KG1 (cell line): ENCODE measurements at regions not wholly inside any gene's neighbourhood (a gene's known extent, or its start where the extent isn't known, plus 50 kb on each side); places are given as distances from the start of the nearest gene placed in this dataset.
"Not testable (repeated sequence)": the region's sequence is repeated elsewhere in the genome, so short reads cannot be mapped to it uniquely, and the experiment has no call there.

Experiments used
- DNase-seq: peaks from one replicate; lab custom pipeline; 2025; lab: John Stamatoyannopoulos, UW

DNA sequence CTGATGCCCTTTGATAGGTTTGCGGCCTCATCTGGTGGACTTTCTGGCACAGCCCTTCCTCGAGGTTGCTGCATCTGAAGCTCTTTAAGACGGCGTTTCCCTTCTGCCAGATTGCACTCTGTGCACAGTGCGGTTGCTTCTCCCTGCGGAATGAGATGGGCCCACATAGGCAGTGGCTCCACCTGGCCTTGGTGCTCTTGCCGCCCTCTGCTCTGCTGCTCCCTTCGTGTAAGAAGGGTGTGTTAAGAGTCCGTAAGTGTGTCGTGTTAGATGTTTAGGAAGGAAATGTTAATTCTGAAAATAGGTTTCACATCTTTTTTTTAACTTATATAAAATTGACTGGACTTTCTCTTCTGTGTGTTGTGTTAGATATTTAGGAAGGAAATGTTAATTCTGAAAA is 240.3 kb downstream of the RTP5 start:
- not testable (repeated sequence) for DNase-seq

DNA sequence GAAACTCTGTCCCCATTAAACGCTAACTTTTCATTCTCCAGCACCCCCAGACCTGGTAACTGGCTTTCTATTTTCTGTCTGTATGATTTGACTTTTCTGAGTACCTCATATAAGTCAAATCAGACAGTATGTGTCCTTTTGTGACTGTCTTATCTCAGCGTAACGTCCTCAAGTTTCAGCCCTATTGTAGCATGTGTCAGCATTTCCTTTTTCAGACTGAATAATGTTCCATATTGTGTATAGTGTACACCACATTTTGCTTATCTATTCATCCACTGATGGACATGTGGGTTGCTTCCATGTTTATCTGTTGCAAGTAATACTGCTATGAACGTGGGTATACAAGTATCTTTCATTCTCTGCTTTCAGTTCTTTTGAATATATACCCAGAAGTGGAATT is 242.4 kb downstream of the RTP5 start:
- not testable (repeated sequence) for DNase-seq

DNA sequence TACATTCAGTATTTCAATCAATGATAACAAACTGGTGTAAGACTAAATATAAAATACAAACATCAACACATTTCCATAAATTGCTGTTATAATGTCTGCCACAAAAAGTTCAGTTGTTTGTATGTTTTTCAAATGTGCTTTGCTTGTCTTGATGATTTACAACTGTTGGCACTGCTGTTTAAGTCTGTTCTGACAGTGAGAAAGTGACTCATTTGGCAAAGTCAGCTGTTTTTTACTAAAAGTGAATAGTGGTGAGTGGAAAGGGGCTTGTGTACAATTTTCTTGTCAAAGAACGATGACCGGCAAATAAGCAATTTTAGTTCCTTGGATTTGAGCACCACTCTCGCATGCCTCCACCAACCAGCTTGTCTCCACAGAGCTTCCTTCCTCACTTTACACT is 244.0 kb downstream of the RTP5 start:
- not testable (repeated sequence) for DNase-seq

DNA sequence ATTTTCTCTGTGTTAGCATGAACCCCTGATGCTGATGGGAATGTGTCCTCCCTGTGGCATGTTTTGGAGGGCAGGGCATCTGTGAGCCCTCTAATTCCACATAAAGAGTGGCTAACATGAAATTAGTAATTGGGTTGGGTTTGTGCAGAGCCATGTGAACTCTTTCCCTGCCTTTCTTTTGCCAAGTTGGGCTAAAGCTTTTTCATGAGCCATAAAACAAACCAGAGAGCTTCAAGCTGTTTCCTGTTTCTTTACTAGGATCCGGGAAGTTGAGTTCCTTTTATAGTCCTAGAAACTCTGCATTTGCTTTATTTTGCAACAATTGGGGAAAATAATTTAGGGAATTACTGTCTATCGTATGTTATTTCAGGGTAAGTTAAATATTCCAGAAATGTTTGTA is 247.1 kb downstream of the RTP5 start:
- not testable (repeated sequence) for DNase-seq

DNA sequence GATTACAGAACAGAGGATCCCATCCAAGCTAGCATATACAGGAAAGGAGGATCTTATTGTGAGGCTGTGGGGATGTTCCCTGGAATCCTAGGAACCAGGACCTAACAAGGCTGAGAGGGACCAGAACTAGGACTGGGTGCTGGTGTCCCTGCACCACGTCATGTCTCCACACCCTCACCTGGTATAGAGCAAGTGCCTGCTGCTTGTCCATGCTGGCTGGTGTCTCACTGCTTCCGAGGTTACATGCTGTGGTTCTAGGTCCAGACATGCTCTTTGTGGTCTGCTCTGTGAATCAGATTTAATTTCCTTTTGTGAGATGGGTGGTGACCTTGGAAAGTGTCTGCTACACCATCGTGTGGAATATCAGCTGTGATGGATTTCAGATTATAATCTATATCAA is 247.8 kb downstream of the RTP5 start:
- DNase-seq = not testable (repeated sequence)

DNA sequence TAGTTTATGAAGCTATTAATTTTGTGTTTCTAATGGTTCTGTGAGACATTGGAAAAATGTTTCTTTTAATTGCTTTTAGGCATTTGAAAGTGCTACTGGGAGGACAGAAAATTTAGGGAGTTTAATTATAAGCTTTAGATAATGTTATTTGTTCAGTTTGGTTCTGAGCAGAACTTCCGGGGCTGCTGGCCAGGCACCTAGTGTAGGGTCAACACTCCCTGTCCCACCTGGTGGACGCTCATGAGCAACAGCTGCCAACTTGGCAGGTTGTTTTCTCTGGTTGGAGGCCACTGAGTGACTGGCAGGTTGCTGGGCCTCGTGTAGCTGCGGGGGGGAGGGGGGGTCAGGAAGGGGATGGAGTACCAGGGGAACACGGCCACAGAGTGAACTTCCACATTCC is 250.2 kb downstream of the RTP5 start:
- not testable (repeated sequence) for DNase-seq

DNA sequence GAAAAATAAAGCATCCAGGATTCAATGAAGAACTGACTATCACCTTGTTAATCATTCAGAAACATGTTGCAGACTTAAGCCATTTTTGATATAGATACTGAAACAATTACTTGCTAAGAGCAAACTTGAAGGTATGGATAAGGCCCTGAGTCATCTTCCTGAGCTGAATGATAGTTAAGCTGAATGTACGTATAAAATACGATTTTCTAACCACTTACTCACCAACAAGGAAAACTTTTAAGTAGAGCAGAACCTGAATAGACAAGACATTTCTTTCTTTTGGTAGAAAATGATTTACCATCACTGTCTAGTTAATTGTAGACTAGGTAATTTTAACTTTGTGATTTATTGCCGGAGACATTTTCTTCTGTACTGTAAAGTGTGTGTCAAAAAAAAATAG is 261.2 kb downstream of the RTP5 start:
- DNase-seq = not testable (repeated sequence)

DNA sequence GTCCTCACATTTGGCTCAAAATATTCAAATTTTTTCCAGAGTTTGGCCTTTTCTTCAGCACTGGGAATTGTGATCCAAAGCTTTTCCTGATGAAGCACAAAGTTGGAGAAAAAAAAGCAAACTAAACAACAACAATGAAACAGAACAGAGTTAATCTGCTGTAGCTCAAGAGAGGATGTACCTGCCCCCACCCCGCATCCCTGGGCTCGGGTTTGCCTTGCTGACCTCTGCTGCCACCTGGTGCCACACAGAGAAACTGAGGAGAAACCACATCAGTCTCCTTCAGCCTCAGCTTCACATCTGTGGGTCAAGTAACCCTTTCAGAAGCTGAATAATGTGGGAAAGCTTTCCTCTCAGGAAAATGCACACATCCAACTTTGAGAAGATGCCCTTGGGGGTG is 290.4 kb downstream of the RTP5 start:
- DNase-seq = not testable (repeated sequence)

DNA sequence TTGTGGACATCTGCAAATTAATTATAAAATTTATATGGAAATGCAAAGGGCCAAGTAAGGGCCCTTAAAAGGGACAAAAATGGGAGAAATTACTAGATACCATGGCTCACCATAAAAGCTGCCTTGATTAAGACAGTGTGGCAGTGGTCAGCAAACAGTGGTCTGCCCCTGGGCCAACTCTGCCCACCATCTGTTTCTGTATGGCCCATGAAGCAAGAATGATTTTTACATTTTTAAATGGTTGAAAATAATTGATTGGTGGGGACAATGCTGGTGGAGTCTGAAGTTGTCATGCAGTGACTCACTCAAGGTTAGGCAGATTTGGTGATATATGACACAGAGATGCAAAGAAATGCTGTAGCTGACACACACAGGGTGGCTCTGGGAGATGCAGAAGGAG is 295.6 kb downstream of the RTP5 start:
- DNase-seq = not testable (repeated sequence)

DNA sequence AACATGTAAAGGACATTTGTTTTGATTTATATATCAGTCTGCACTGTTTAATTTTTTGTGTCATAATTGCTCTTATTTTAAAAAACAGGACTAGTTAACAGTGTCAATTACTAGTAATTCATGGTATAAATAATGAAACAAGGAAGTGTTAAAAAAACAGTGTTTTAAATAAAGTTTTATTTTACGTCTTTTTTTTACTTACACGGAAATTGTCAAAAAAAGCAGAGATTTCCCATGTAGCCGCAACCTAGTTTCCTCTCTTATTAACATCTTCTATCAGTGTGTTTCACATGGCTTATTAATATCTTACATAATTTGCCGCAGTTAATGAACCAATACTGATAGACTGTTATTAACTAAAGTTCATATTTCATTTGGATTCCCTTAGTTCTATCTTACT is 301.8 kb downstream of the RTP5 start:
- DNase-seq = not testable (repeated sequence)
